GM12865 (cell line): ENCODE measurements at regions not wholly inside any gene's neighbourhood (a gene's known extent, or its start where the extent isn't known, plus 50 kb on each side); places are given as distances from the start of the nearest gene placed in this dataset.

Experiments
- DNase-seq: peaks from one replicate; pipeline ENCODE4 v3.0.0; 2010; ENCODE audit warnings: low read depth
- H3K4me3 ChIP-seq: 2 replicates; pipeline ENCODE4 v1.5.1; 2011; ENCODE audit warnings: mild to moderate bottlenecking, low read depth, low read length, control low read depth
- CTCF ChIP-seq: IDR thresholded peaks from 2 replicates; pipeline ENCODE4 v1.5.1; 2011; ENCODE audit warnings: low read length, control low read depth, low read depth, inconsistent platforms; ENCODE audit not compliant: insufficient read depth; ENCODE audit errors: missing control alignments

DNA sequence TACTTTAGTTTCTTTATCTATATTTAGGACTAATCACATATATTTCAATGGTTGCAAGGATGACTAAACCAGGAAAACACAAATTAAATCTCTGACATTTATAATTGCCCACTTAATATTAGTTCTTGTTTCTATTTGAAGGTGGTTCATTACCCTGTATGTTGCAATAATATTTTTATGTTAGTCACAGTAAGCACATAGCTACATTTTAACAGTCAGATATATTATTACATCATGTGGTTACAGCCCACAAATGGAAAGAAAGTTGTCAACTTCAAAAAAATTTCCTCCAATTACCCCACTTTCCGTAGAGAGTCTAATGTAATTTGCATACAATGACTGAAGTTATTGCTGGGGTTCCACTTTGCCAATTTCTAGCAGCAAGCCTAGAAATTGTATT lies 114.6 kb downstream of the TUSC7 start:
- DNase-seq, result no peak
- H3K4me3 ChIP-seq, result no peak overlapping the region
- TF ChIP-seq CTCF, result no peak

DNA sequence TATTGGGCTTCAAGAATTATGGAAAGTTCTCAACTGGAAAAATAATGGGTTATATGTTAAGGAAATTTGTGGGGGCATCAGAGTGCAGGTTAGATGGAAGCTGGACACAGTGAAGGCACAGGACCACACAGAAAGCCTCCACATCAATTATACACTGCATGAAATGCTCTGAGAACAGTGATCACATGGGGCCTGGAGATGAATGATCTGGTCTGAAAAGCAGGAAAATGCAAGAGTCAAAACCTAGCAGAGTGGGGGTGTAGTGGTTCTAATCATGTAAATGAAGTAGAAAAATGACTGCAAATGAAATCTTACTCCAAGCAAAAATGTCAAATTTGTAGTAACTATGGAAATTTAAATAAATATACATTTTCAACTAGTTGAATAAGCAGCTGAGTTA lies 123.6 kb downstream of the TUSC7 start:
- no peak for DNase-seq
- H3K4me3 ChIP-seq, result no peak overlapping the region
- TF ChIP-seq CTCF, result no peak

DNA sequence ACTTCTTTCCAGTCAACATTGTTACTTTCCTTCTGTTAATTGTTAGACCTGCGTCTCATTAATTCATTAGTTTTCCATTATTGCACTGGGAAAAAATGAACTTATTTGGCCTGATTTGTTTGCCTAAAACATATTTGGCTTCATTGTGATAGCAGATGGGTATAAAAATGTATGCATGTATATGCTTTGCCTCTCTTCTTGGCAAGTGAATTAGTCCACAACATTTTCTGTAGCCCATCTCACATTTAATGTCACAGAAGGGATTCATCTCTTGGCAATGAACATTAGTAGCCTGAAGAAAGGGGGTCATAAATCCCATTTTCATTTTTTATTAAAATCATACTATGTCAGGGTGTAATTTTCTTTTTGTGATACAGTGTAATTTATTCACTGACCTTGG lies 125.2 kb downstream of the TUSC7 start:
- H3K4me3 ChIP-seq, result no peak overlapping the region
- no peak for TF ChIP-seq CTCF
- no peak for DNase-seq

DNA sequence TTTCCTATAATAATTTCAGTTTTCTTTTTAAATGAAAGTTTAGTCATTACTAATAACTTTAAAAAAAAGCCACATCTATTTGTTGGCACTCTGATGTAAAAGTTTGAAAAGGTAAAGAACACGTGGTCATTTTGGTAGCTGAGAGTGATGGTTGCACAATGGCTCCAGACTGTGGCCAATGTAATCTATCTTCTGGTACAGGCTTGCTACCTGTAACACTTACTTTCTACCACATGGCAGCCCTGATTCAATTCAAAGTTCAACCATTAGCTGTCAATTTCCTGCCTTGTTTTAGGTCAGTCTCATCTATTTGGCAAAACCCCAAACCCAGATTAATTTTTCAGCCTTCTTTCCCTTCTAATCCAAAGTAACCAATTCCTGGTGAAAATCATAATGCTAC lies 126.1 kb downstream of the TUSC7 start:
- no peak for DNase-seq
- no peak overlapping the region for H3K4me3 ChIP-seq
- TF ChIP-seq CTCF, result no peak

DNA sequence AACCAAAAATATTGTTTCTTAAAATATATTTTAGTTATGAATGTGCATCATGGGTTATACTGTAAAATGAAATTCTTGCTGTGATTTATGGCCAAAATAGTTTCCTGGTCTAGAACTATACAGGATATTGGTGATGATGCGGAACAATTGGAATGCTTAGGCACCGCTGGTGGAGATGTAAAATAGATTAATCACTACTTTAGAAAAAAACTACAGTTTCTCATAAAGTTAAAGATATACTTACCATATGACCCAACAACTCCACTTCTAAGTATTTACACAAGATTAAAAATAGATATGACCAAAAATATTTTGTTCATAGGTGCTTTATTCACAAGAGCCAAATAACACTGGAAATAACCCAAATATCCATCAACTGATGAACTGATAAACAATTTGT lies 126.7 kb downstream of the TUSC7 start:
- H3K4me3 ChIP-seq, result no peak overlapping the region
- no peak for DNase-seq
- TF ChIP-seq CTCF, result no peak

- DNase-seq, result no peak
- no peak for TF ChIP-seq CTCF
- H3K4me3 ChIP-seq, result no peak overlapping the region
Measured at GRCh38 chr3:116837483-116837882, 127.9 kb downstream of the TUSC7 start.

- H3K4me3 ChIP-seq, result no peak overlapping the region
- no peak for DNase-seq
- no peak for TF ChIP-seq CTCF
Measured at GRCh38 chr3:116841003-116841735, 131.6 kb downstream of the TUSC7 start.
